ENCODE measurements at regions not wholly inside any gene's neighbourhood (a gene's known extent, or its start where the extent isn't known, plus 50 kb on each side); places are given as distances from the start of the nearest gene placed in this dataset.

GRCh38 chr1:38477811-38478210 is 381.8 kb downstream of the RRAGC start:
- H2BK5ac ChIP-seq (ENCODE audit: low read length), result no peak overlapping the region
- H4K8ac ChIP-seq (ENCODE audit: low read depth, low read length), result no peak overlapping the region
- H2BK120ac ChIP-seq (ENCODE audit: low read depth, low read length), result no peak overlapping the region
- no peak overlapping the region for H3K18ac ChIP-seq (ENCODE audit: low read length)
- no peaks in the 10 kb centered on the region for H3K36me3 ChIP-seq (ENCODE audit: control insufficient read depth, insufficient read depth, low read length)
- no peak overlapping the region for H2BK15ac ChIP-seq (replicated peaks; ENCODE audit: low read depth)
- no peaks in the 10 kb centered on the region for H3K79me2 ChIP-seq (ENCODE audit: control insufficient read depth, insufficient read depth, low read length)
- H3K4me2 ChIP-seq (ENCODE audit: low read length), result no peak overlapping the region
- no peak overlapping the region for H3K23ac ChIP-seq (ENCODE audit: low read length)
- no peak overlapping the region for H2AK5ac ChIP-seq (ENCODE audit: low read length)
- no peak overlapping the region for H3K4ac ChIP-seq (ENCODE audit: low read depth, low read length)
- H3K27ac ChIP-seq (ENCODE audit: low read depth, low read length), result no peak overlapping the region
- H3K27me3 ChIP-seq (ENCODE audit: insufficient read depth, low read length, poor library complexity), result no peaks in the 10 kb centered on the region
- WGBS (ENCODE audit: extremely low coverage, insufficient coverage, low lambda C conversion rate), result no CpG with 5 or more reads among the region's 2 CpGs
- H3K56ac ChIP-seq (ENCODE audit: low read length), result no peak overlapping the region
- no peaks in the 10 kb centered on the region for H3K79me1 ChIP-seq (ENCODE audit: low read length)
- H4K5ac ChIP-seq (ENCODE audit: low read length), result no peak overlapping the region
- no peak overlapping the region for H3K9ac ChIP-seq (ENCODE audit: low read length)
- H3K4me1 ChIP-seq (ENCODE audit: control insufficient read depth, low read depth, low read length), result peaks cover 3% of the 10 kb centered on the region
- H3K4me3 ChIP-seq (ENCODE audit: low read length), result no peak overlapping the region
- no peak for DNase-seq

DNA sequence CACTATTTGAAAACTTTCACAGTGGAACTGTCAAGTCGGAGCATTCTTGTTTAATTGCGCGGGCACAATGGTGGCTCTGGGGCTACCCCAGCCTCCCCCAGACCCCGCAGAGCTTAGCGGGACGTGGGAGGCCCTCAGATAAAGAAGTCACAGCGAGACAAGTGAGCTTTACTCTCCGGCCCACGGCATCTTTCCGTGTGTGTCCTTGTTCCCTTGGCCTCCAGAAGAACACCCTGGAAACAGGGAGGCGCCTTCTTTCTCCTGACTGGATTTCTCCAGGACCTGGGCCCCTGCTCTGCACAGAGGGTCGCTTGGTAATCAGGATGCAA is 382.8 kb downstream of the RRAGC start:
- H2BK120ac ChIP-seq (ENCODE audit: low read depth, low read length), result no peak overlapping the region
- no peaks in the 10 kb centered on the region for H3K79me1 ChIP-seq (ENCODE audit: low read length)
- no peaks in the 10 kb centered on the region for H3K79me2 ChIP-seq (ENCODE audit: control insufficient read depth, insufficient read depth, low read length)
- no peaks in the 10 kb centered on the region for H3K36me3 ChIP-seq (ENCODE audit: control insufficient read depth, insufficient read depth, low read length)
- no peak overlapping the region for H4K5ac ChIP-seq (ENCODE audit: low read length)
- no peak overlapping the region for H3K23ac ChIP-seq (ENCODE audit: low read length)
- H3K4me3 ChIP-seq (ENCODE audit: low read length), result no peak overlapping the region
- no peak overlapping the region for H4K8ac ChIP-seq (ENCODE audit: low read depth, low read length)
- no peak overlapping the region for H2BK15ac ChIP-seq (replicated peaks; ENCODE audit: low read depth)
- H3K18ac ChIP-seq (ENCODE audit: low read length), result peak overlapping the region; percentile 86
- no peaks in the 10 kb centered on the region for H3K27me3 ChIP-seq (ENCODE audit: insufficient read depth, low read length, poor library complexity)
- no peak for DNase-seq
- H2AK5ac ChIP-seq (ENCODE audit: low read length), result no peak overlapping the region
- H3K27ac ChIP-seq (ENCODE audit: low read depth, low read length), result peak overlapping the region; percentile 16
- H2BK5ac ChIP-seq (ENCODE audit: low read length), result no peak overlapping the region
- H3K4ac ChIP-seq (ENCODE audit: low read depth, low read length), result no peak overlapping the region
- peak overlapping the region; percentile 35 for H3K4me2 ChIP-seq (ENCODE audit: low read length)
- WGBS (ENCODE audit: extremely low coverage, insufficient coverage, low lambda C conversion rate), result no CpG with 5 or more reads among the region's 12 CpGs
- H3K9ac ChIP-seq (ENCODE audit: low read length), result no peak overlapping the region
- peak overlapping the region; percentile 52 for H3K56ac ChIP-seq (ENCODE audit: low read length)
- H3K4me1 ChIP-seq (ENCODE audit: control insufficient read depth, low read depth, low read length), result peaks cover 3% of the 10 kb centered on the region

DNA sequence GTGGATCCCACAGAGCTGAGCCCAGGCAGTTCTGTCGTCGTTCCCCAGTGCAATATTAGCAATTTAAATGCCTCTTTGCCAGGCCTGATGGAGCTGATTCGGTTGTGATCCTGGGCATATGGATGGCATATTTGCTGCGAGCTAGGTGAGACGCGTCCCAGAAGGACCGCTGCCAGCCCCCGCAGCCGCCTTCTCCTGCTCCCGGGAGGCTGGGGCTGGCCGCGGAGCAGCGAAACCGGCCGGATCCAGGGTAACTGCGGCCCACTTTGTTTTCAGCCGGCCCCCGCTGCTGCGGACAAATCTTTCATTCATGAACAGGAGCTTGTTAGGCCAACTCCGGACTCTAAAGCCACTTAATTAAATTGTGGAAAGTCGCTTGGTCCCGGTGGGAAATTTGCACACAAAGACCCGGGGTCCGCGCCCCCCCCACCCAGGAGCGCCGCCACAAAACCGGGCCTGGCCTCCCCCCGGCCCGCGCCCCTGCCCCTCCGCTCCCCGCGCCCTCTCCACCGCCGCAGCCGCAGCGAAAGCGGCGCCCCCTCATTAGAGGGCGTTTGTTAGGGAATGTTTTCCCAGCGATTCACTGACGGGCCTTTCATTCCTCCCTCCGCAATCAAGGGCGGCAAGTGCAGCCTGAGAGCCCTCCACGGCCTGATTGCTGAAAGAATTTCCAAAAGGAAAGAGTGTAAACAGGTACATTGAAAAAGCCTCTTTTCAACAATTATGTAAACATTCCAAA is 383.3 kb downstream of the RRAGC start:
- no CpG with 5 or more reads among the region's 46 CpGs for WGBS (ENCODE audit: extremely low coverage, insufficient coverage, low lambda C conversion rate)
- no peak overlapping the region for H3K23ac ChIP-seq (ENCODE audit: low read length)
- H3K27ac ChIP-seq (ENCODE audit: low read depth, low read length), result peak overlapping the region; percentile 16
- H3K4me2 ChIP-seq (ENCODE audit: low read length), result peak overlapping the region; percentile 52
- H2BK15ac ChIP-seq (replicated peaks; ENCODE audit: low read depth), result no peak overlapping the region
- no peak overlapping the region for H2AK5ac ChIP-seq (ENCODE audit: low read length)
- no peak overlapping the region for H3K4ac ChIP-seq (ENCODE audit: low read depth, low read length)
- peak; percentile 55 for DNase-seq
- no peaks in the 10 kb centered on the region for H3K27me3 ChIP-seq (ENCODE audit: insufficient read depth, low read length, poor library complexity)
- no peaks in the 10 kb centered on the region for H3K79me2 ChIP-seq (ENCODE audit: control insufficient read depth, insufficient read depth, low read length)
- peak overlapping the region; percentile 48 for H3K9ac ChIP-seq (ENCODE audit: low read length)
- H2BK5ac ChIP-seq (ENCODE audit: low read length), result no peak overlapping the region
- peaks cover 3% of the 10 kb centered on the region for H3K4me1 ChIP-seq (ENCODE audit: control insufficient read depth, low read depth, low read length)
- no peaks in the 10 kb centered on the region for H3K79me1 ChIP-seq (ENCODE audit: low read length)
- H3K56ac ChIP-seq (ENCODE audit: low read length), result peak overlapping the region; percentile 77
- no peaks in the 10 kb centered on the region for H3K36me3 ChIP-seq (ENCODE audit: control insufficient read depth, insufficient read depth, low read length)
- H2BK120ac ChIP-seq (ENCODE audit: low read depth, low read length), result peak overlapping the region; percentile 16
- H3K18ac ChIP-seq (ENCODE audit: low read length), result peak overlapping the region; percentile 86
- H4K8ac ChIP-seq (ENCODE audit: low read depth, low read length), result no peak overlapping the region
- no peak overlapping the region for H4K5ac ChIP-seq (ENCODE audit: low read length)
- H3K4me3 ChIP-seq (ENCODE audit: low read length), result no peak overlapping the region

GRCh38 chr1:38475624-38476005 is 384.0 kb downstream of the RRAGC start:
- no peak overlapping the region for H3K4me3 ChIP-seq (ENCODE audit: low read length)
- DNase-seq, result no peak
- no peak overlapping the region for H3K23ac ChIP-seq (ENCODE audit: low read length)
- no peaks in the 10 kb centered on the region for H3K36me3 ChIP-seq (ENCODE audit: control insufficient read depth, insufficient read depth, low read length)
- peak overlapping the region; percentile 16 for H3K27ac ChIP-seq (ENCODE audit: low read depth, low read length)
- H3K56ac ChIP-seq (ENCODE audit: low read length), result peak overlapping the region; percentile 77
- no peak overlapping the region for H4K5ac ChIP-seq (ENCODE audit: low read length)
- H3K79me2 ChIP-seq (ENCODE audit: control insufficient read depth, insufficient read depth, low read length), result no peaks in the 10 kb centered on the region
- no peak overlapping the region for H4K8ac ChIP-seq (ENCODE audit: low read depth, low read length)
- peaks cover 3% of the 10 kb centered on the region for H3K4me1 ChIP-seq (ENCODE audit: control insufficient read depth, low read depth, low read length)
- no peak overlapping the region for H2AK5ac ChIP-seq (ENCODE audit: low read length)
- H3K27me3 ChIP-seq (ENCODE audit: insufficient read depth, low read length, poor library complexity), result no peaks in the 10 kb centered on the region
- WGBS (ENCODE audit: extremely low coverage, insufficient coverage, low lambda C conversion rate), result no CpG with 5 or more reads among the region's 6 CpGs
- peak overlapping the region; percentile 94 for H2BK120ac ChIP-seq (ENCODE audit: low read depth, low read length)
- peak overlapping the region; percentile 86 for H3K18ac ChIP-seq (ENCODE audit: low read length)
- no peaks in the 10 kb centered on the region for H3K79me1 ChIP-seq (ENCODE audit: low read length)
- peak overlapping the region; percentile 52 for H3K4me2 ChIP-seq (ENCODE audit: low read length)
- H2BK15ac ChIP-seq (replicated peaks; ENCODE audit: low read depth), result no peak overlapping the region
- no peak overlapping the region for H2BK5ac ChIP-seq (ENCODE audit: low read length)
- no peak overlapping the region for H3K4ac ChIP-seq (ENCODE audit: low read depth, low read length)
- peak overlapping the region; percentile 48 for H3K9ac ChIP-seq (ENCODE audit: low read length)

DNA sequence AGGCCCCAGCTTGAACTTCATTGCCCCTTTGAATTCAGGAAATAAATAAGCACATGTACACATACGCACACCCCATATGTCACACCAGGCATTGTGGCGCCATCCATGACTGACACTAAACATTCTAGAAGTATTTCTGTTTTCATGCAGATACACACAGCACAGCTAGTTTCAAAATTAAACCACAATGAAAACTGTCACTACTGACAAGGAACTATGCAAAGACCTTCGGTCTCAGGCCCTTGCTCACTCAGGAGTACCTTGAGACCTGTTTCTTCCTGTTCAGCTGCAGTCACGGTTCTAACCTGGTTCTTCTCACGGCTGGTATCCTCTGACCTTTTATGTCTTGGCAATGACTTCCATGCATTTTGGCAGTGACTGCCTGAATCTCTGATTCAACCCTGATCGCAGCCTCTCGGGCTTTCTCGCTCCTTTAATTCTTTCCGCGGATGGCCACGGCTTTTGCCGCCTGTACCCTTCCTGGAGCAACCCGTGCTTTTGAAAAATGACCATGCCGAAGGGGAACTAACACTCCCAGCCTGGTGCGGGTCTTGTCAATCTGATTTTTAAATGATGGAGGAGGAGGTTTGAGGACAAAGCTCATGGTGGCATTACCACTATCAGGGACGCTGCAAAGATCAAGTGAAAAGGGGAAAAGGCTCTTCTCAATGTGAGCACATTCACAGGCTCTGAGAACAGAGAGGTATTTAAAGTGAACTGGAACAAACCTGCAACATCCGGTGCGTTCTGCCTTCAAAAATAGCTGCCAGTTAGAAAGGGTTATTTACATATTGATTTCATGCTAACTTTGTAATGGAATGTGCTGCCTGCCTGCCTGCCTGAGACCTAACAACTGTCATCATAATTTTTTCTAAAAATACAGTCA is 384.6 kb downstream of the RRAGC start:
- Histone ChIP-seq H3K27ac (ENCODE audit: low read depth, low read length) (peak overlapping the region; percentile 7), H3K18ac (ENCODE audit: low read length) (peak overlapping the region; percentile 89), H3K79me1 (ENCODE audit: low read length) (no peaks in the 10 kb centered on the region), H3K27me3 (ENCODE audit: insufficient read depth, low read length, poor library complexity) (no peaks in the 10 kb centered on the region), H2BK15ac (replicated peaks; ENCODE audit: low read depth) (no peak overlapping the region), H2BK120ac (ENCODE audit: low read depth, low read length) (no peak overlapping the region), H3K56ac (ENCODE audit: low read length) (peak overlapping the region; percentile 46), H3K36me3 (ENCODE audit: control insufficient read depth, insufficient read depth, low read length) (no peaks in the 10 kb centered on the region), H2BK5ac (ENCODE audit: low read length) (no peak overlapping the region), H3K9ac (ENCODE audit: low read length) (no peak overlapping the region), H3K4ac (ENCODE audit: low read depth, low read length) (no peak overlapping the region), H3K4me3 (ENCODE audit: low read length) (no peak overlapping the region), H4K5ac (ENCODE audit: low read length) (no peak overlapping the region), H3K23ac (ENCODE audit: low read length) (no peak overlapping the region), H3K79me2 (ENCODE audit: control insufficient read depth, insufficient read depth, low read length) (no peaks in the 10 kb centered on the region), H3K4me1 (ENCODE audit: control insufficient read depth, low read depth, low read length) (peaks cover 3% of the 10 kb centered on the region), H4K8ac (ENCODE audit: low read depth, low read length) (no peak overlapping the region), H2AK5ac (ENCODE audit: low read length) (no peak overlapping the region), H3K4me2 (ENCODE audit: low read length) (no peak overlapping the region)
- peak; percentile 67 for DNase-seq
- WGBS (ENCODE audit: extremely low coverage, insufficient coverage, low lambda C conversion rate), result no CpG with 5 or more reads among the region's 18 CpGs
